GM19467 (cell line): ENCODE measurements at regions not wholly inside any gene's neighbourhood (a gene's known extent, or its start where the extent isn't known, plus 50 kb on each side); places are given as distances from the start of the nearest gene placed in this dataset.
"Not testable (repeated sequence)": the region's sequence is repeated elsewhere in the genome, so short reads cannot be mapped to it uniquely, and the experiment has no call there.

Source experiments
- ATAC-seq: cut with Tn5 transposase; IDR thresholded peaks from one replicate; pipeline ENCODE4 v1.9.1; 2021; ENCODE audit warnings: mild to moderate bottlenecking, moderate library complexity; ENCODE audit not compliant: unreplicated experiment

DNA sequence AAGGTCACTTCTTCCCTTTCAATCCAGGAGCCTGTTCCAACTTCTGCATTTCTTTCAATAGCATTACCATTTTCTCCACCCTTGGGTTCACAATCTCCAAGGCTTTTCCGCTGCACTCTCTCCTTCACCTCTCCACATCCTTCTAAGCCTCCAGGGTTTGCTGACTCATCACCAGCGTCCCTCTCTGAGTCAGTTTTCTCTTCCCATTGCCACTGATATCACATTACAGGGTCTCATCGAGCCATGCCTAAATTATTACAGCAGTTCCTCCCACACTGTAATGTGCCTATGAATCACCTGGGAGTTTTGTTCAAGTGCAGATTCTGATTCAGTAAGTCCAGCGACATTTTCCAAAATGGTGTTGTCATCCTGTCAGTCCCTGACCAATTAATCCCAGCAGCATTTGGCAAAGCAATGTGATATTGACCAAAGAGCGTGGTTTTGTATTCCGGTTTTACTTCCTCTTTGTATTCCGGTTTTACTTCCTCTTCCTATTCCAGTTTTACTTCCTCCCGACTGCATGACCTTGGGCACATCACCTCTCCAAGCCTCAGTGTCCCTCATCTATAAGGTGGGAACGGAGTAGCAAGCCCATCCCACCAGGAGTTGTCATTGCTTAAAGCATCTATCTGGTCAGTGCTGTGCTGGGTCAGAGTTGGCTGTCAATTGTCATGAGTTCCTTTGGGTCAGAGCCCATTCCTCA is 208.3 kb upstream of the NBPF12 start:
- ATAC-seq, result not testable (repeated sequence)

DNA sequence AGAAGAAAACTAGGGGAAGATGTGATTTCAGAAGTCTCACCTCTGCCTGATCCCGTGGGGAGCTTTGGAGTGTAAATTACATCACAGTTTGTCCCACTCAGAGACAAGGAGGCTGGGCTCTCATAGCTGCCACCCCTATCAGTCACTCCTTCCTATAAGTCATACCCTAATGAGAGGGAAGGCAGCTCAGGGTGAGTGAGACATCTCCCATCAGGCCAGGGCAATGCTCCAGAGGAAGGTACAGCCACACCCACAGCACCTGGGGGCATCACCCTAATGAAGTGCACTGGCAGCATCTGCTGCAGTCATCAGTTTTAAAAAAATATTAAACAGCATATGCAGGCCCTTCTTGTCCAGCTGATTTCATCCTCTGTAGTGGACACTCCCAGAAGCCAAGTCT is 223.1 kb upstream of the NBPF12 start:
- ATAC-seq, result not testable (repeated sequence)

DNA sequence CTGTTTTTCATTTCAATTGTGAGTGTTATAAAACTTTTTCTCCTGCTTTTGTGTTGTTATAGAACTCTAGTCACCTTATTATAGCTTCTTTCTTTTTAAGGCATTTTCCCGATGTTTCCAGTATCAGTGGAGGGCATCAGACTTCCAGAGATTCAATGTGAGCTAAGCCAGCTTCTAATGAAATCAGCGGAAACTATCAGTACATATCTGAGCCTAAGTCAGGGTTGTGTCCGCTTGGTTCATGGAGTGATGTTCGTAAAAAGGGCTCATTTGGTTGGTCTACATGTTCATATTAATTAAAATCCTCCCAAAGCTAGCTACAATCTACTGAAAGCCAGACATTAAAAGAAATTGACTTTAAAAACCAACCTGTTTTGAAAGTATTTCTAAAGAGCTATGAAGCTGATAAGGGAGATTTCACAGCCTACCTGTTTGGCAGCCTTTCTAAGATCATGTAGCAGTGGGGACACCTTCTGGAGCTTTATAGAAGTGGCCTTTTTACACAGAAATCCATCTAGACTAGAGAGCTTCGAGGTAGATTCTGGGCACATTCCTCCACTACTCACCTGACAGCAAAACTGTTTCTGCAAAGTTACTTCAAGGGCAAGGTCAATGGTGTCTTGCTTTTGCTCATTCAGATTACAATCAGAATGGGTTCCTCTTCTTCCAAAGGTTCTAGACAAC is 227.1 kb upstream of the NBPF12 start:
- ATAC-seq, result not testable (repeated sequence)

DNA sequence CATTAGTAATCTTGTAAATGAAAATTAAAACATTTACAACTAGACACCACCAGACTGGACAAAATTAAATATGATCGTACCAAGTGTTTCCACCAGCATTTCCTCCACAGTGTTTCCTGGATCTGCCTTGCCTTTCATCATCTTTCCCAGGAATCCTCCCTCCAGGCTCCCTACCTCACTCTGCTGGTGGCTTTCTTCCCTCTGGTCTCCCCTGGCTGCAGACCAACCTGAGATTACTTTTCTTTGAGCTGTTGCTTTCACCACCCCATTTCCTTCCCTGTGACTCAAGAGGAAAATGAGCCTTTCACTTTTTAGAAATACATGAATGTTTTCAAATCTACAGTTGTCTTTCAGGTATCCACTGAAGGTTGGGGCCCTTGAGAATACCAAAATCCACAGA is 228.8 kb upstream of the NBPF12 start:
- not testable (repeated sequence) for ATAC-seq

DNA sequence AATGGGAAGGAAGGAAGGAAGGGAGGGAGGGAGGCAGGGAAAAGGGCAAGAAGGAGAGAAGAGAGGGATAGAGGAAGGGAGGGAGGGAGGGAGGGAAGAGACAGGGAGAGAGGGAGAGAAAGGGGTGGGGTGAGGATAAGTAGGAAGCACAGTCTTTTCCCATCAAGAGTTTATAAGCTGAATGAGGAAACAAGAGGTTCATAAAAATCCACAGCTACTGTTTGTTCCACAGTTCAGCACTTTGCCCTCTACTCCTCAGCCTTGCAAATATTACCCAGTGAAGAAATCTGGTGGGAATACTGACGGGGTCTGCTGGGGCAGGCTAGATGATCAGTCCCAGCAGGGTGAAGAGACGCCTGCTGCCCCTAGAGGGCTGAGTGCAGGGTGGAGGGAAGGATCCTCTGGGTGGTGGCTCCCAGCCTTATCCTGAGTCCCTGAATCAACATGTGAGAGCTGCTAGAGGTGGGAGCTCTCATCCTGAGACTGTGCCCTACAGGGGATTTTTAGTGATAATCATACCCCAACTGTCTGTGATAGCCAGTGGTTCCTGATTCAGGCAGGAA is 233.9 kb upstream of the NBPF12 start:
- ATAC-seq, result not testable (repeated sequence)

DNA sequence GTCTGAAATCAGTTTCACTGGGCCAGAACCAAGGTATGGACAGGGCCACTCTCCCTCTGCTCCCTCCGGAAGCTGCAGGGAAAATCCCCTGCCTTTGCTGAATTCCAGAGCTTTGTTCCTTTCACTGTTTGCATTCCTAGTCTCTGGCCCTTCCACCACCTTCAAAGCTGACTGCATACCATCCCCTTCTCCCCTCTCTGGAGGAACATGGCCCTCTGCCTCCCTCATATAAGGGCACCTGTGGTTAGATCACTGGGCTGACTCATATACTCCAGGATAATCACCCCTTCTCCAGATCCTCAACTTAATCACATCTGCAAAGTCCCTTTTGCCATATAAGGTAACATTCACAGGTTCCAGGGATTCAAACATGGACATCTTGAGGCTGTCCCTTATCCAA is 236.8 kb upstream of the NBPF12 start:
- not testable (repeated sequence) for ATAC-seq

DNA sequence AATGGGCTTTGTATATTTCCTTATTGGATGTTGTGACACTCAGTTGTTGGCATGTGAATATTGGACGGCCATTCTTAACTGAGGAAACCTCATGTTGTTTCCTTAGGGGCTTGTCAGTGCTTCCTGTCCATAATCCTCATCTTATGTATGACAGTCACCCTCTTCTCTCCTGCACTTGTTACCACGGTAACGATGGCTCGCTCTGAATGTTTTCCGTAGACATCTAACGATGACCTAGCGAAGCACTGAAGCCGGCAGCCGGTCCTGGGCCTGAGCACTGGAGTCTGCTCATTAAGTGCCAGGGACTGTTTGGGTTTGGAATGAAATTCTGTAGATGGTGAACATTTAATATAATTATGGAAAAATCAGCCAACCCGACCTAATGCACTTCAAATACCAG is 242.7 kb upstream of the NBPF12 start:
- ATAC-seq, result not testable (repeated sequence)

DNA sequence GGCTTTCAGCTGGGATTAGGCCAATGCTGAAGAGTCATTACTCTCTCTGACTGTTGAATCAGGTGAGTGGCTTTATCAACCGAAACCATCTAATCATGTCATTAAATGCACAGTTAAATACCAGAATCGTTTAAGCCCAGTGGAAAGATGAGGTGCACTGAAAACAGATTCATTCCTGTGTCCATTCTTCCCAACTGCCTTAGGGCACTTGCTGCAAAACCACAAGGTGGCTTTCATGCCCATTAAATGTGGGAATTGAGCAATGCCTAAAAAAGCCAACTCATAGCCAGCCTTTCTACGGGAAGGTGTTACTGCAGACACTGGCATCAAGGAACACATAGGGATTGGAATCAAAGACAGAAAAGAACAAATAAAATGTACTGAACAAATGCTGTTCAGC is 246.3 kb upstream of the NBPF12 start:
- not testable (repeated sequence) for ATAC-seq

DNA sequence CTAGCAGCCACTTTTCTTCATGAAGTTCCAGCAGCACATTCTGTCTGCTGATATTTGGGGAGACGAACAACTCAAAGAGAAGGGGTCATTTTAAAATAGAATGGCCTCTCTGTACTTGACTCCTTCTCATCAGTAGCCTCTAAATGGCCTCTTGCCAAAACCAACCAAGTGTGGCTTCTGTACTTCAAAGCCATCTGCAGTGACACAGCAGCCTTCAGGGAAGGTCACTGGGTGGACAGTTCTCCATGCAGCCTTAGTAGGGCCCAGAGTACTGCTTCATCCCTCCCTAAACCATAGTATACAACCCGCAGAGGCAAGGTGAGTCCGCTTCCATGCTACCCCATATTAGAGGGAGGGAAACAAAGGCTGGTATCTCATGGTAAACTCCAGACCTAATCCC is 249.2 kb upstream of the NBPF12 start:
- ATAC-seq, result not testable (repeated sequence)

DNA sequence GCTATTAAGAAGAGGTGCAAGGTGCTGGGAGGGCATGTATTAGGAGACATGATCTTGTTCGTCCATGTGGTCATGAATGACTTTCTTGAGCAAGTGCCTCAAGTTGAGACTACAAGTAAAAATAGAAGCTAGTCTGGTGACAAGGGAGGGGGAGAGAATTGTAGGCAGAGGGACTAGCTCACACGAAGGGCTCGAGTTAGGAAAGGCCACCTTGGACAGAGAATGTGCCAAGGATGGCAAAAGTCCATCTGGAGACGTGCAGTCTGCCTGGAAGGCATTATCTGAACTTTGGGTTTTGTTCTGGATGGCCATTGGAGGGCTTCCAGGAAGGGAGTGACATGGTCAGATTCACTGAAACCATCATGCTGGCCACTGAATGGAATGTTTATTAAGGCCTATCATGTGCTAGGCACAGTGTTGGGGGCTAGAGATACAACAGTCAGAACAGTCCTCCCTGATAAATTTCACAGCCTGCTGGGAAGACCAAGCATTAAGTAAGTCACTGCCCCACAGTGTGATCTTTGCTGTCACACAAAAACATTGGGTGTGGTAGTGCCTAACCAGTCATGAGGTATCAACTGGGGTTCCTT is 251.3 kb upstream of the NBPF12 start:
- not testable (repeated sequence) for ATAC-seq

DNA sequence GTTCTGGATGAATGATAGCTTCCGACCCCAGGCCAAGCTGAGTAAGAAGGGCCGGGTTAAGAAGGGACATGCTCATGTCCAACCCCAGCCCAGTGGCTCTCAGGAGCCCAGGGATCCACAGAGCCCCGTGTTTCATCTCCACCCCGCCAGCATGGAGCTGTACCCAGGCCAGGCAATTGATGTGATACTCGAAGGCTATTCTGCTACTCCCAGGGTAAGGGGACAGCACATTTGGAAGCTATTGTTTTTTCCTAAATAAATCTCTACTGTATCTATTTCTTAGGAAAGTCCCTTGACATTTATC is 255.0 kb upstream of the NBPF12 start:
- not testable (repeated sequence) for ATAC-seq

DNA sequence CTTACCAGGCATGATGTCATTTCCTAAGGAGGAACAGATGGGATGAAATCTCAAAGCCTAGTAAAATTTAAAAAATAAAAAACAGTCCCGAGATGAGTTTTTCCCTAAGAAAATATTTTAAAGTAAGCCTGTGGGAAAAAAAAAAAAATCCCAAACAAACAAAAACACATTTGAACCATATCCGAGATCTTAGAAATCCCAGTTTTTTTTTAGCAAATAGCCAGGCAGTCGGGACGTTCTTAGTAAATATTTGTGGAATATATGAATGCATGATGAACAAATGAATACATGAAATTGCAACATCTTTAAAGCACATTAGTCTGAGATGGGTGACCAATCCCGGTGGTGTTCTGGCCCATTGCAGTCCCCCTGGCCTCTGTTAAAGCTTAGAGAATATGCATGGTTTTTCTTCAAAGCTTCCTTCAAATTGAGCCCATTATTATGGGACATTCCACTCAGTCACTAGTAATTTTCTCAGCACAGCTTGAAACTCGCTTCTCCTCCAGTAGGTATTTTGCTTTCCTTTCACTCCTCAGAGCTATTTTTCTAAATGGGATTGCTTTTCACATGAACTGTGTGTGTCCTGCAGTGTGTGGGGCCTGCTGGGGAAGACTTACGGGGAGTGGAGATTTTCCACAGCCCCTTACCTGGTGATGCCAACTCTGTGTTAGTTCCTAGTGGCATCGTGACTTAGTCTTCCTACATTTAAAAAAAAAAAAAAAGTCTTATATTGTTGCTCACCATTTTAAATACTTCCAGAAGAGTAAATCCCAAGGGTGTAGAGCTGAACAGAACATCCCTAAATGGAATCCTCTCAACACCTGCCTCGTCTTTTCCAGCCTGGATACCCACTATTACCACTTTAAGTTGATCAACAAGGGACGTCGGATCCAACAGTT is 255.6 kb upstream of the NBPF12 start:
- not testable (repeated sequence) for ATAC-seq

DNA sequence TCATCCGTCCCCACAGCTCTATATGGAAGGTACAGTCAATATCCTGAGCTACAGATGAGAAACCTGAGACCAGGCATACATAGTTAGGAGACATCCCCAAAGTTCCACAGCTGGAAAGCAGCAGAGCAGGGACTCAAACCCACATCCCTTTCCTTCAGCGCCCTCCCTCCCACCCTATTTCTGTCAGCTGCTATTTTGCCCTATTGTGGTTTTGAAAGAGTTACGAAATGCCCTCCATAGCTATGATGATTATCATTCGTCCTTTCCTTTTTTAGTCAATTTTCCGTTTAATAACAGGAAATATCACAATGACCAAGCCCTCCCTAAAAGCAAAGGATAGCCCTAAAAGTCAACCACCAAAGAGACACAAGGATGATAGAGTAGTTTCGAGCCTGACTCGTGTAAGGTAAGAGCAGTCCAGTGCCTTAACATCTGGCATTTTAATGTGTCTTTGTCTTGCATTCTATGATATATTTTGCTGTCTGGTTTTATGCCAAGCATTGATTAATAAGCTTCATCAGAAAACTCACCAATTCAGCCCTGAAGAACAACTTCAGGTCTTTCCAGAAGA is 264.3 kb upstream of the NBPF12 start:
- ATAC-seq, result not testable (repeated sequence)

DNA sequence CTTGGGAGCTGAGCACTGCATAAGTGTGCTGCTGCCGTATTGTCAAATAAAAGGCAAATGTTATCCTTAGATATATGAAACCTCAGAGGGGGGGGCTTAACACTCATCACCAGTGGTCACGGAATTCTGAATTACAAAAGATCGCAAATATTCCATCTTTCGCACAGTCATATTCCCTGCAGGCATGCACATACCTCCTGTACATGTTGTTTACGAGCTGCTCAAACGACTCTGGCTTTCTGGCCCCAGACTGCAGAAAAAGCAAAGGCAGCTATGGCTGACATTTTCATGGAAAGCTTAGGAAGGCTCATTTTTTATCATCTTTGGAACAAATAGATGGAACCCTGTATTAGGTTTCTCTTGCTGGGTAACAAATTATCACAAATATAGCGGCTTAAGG is 265.5 kb upstream of the NBPF12 start:
- not testable (repeated sequence) for ATAC-seq

DNA sequence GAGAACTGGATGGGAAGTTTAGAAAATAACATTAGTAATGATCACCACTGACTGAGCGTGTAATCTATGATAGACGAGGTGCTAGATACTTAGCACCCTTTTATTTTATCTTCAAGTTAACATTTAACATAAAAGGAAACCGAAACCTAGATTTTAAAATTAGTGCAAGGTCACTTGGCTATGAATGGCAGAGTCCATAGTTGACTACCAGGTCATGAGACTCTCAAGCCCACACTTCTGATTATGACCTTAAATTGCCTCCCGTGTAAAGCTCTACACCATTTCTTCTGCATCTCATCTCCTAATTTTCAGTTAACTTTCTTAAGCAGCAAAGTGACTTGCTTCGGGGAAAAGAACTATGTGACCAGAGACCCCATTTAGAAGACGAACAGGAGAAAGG is 266.5 kb upstream of the NBPF12 start:
- ATAC-seq, result not testable (repeated sequence)

DNA sequence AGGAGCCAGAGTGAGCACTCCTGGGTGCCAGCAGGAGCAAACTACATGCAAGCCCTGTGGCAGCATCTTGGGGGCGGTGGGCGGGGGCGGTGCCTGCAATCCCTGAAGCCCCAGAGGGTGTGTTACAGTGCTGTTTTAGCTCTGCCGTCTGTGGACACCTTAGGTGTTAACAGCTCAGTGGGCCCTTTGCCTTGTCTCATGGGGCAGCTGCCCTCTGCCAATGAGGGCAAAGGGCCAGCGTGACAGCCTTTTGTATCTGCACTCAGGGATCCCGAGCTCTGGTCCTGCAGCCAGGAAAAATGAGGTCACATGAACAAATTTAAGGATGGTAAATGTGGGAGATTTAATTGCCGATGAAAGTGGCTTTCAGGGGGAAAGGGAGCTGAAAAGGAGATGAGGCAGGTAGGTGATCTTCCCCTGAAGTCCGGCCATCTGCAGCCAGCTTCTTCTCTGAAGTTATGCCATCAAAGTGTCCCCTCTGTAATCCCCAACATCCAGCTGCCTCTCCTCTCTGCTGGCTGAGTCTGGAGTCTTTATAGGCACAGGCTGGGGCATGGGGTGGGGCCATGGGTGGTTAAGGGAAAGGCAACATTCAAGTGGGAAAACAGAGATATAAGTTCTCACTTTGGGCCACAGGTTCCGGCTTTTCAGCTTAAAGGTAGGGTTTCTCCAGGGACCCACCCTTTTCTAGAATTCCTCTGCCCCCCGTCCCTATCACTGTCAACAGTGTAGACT is 267.1 kb upstream of the NBPF12 start:
- ATAC-seq, result not testable (repeated sequence)

DNA sequence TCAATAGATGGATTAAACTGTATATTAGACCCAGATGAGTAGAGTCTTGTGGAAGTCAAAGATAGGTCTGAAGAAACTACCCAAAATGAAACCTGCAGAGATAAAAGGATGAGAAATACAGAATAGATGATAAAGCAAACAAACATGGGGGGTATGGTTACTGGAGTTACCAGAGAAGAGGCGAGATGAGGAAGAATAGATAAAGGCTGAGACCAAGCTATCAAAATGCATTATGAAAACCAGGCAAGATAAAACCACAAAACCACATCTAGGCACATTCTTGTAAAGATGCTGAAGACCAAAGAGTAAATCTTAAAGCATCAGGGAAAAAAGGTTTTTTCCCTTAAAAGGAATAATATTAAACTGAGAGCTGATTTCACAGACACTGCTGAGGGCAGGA is 271.8 kb upstream of the NBPF12 start:
- ATAC-seq, result not testable (repeated sequence)

DNA sequence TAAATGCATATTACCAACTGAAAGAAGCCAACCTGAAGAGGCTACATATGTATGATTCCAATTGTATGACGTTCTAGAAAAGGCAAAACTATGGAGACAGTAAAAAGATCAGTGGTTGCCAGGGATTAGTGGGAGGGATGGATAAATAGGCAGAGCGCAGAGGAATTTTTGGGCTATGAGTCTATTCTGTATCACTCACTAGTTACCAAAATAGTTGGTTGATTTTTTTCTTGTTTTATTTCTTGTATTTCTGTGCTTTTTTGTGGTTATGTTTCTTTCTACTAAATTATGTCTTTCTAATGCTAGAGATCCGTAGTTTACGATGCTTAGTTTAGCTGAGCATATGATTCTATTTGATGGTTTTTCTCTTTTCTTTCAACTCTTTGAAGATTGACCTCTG is 277.9 kb upstream of the NBPF12 start:
- ATAC-seq, result not testable (repeated sequence)

DNA sequence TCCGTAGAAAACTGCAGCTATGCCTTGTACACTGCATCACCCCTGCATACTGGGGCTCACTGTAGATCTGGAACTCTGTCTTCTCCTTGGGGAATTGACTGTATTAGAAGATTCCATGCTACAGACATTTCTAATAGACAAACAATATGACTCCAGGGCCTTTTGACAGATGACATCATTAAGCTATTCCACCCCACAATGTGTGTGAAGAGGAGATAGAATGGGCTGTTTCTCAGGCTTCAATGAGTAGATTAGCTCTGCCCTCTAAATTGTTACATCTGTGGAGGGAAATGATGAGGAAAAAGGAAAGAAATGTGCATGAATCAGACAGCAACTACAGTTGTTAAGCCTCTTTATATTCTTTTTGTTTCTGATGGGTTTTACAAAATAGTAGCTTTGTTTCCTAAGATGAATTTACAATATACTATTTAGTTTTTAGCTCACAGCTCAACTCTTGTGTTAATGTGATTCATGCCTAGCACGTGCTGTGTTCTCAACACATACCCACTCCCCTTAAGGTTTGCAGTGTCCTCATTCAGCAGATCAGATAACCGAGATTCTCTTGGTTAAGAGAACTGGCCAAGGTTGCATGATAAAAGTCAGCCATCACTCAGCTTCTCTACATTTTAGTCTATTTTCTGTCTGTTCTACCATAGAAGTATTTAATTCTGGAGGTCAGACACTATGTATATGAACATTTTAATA is 281.6 kb upstream of the NBPF12 start:
- not testable (repeated sequence) for ATAC-seq
